ENCODE measurements at regions not wholly inside any gene's neighbourhood (a gene's known extent, or its start where the extent isn't known, plus 50 kb on each side); places are given as distances from the start of the nearest gene placed in this dataset.

DNA sequence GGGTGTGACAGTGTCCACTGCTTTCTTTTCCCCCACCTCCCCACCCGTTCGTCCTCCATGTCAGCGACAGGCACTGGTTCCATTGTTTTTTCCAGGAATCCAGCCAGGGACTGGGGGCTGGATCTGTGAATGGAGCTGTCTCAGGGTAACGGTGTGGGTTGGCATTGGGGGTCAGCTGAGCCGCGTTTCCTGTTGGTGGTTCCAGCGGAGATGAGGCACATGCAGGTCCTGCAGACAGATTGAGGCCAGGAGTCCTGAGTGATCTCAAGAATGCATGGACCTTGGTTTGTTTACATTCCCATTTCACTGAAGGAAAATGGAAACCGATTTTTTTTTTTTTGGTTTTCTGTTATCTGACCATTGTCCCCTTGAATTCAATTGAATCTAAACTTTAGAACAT lies 303.9 kb downstream of the FGF9 start:
- DNase-seq: no peak
- H3K4me3 Mint-ChIP-seq: no peak overlapping the region
- POLR2A ChIA-PET: no interaction called here
- CTCF ChIA-PET: no interaction called here
- no peaks in the 10 kb centered on the region for H3K36me3 Mint-ChIP-seq (ENCODE audit: low read depth)
- no peaks in the 10 kb centered on the region for H3K9me3 Mint-ChIP-seq
- no peaks in the 10 kb centered on the region for H3K4me1 Mint-ChIP-seq
- H3K27me3 Mint-ChIP-seq: no peaks in the 10 kb centered on the region
- H3K27ac Mint-ChIP-seq: no peak overlapping the region

DNA sequence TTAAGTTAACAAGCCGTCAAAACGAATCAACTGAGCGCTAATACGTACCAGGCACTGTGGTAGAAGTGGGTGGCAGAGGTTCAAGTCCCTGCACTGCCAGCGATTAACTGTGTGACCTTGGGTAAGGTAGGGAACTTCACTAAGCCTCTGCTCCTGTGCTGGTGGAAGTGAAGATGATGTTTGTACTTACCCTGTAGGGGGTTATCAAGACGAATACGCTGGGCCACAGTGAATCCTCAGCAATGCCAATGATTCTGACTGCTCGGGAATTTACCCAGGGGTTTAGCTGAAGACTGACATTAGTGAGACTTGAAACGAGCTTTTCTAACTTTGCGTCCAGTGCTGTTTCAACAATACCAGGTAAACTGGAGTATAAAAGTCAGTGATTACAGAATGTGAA lies 305.3 kb downstream of the FGF9 start:
- no peak overlapping the region for H3K4me3 Mint-ChIP-seq
- no peaks in the 10 kb centered on the region for H3K9me3 Mint-ChIP-seq
- no peaks in the 10 kb centered on the region for H3K4me1 Mint-ChIP-seq
- ChIA-PET CTCF (no interaction called here), POLR2A (no interaction called here)
- H3K27me3 Mint-ChIP-seq: no peaks in the 10 kb centered on the region
- DNase-seq: no peak
- no peak overlapping the region for H3K27ac Mint-ChIP-seq
- no peaks in the 10 kb centered on the region for H3K36me3 Mint-ChIP-seq (ENCODE audit: low read depth)

DNA sequence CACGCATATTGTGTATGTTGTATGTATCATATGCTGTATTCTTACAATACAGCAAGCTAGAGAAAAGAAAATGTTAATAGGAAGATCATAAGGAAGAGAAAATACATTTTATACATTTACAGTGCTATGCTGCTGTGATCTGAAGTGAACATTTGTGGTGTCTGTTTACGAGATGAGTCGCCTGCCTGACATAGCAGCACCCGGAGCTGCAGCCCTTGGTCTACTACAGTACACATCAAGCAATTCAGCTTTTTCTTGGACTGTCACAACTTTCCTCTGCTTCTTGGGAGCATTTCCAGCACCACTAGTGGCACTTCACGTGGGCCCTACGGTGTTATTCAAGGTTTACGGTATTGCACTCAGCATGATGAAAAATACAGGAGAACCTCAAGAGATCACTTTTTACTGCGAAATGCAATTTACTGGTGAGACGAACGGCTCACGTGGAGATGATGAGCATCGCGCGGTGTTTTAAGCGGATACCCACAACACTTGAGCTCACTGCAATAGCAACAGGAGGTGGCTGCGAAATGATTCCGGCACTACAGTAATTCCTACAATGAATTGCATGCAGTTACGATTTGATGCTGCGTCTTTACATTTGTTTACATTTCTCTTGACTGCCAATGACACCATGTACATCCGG lies 308.4 kb downstream of the FGF9 start:
- Mint-ChIP-seq H3K9me3 (no peaks in the 10 kb centered on the region), H3K4me3 (no peak overlapping the region), H3K4me1 (no peaks in the 10 kb centered on the region), H3K27ac (no peak overlapping the region), H3K36me3 (ENCODE audit: low read depth) (no peaks in the 10 kb centered on the region), H3K27me3 (no peaks in the 10 kb centered on the region)
- ChIA-PET POLR2A (no interaction called here), CTCF (no interaction called here)
- DNase-seq: no peak

DNA sequence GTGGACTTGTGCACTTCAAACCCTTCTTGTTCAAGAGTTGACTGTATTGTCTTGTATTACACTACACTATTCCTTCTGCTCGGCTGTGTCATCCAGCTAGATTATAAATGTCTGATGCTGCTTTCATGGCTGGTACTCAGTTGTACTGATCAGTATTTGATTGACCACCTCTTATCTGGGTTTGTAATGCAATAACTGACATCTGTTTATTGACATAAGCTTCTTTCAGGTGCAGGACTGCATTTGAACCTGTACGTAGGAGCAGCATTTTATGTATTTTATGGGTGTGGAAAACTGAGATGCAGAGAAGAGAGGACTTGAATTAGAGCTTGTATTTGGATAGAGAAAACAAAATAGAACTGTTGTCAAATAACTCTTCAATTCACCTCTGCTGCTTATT lies 309.2 kb downstream of the FGF9 start:
- Mint-ChIP-seq H3K27ac (no peak overlapping the region), H3K27me3 (no peaks in the 10 kb centered on the region), H3K4me3 (no peak overlapping the region), H3K9me3 (no peaks in the 10 kb centered on the region), H3K36me3 (ENCODE audit: low read depth) (no peaks in the 10 kb centered on the region), H3K4me1 (no peaks in the 10 kb centered on the region)
- POLR2A ChIA-PET: no interaction called here
- CTCF ChIA-PET: no interaction called here
- no peak for DNase-seq

DNA sequence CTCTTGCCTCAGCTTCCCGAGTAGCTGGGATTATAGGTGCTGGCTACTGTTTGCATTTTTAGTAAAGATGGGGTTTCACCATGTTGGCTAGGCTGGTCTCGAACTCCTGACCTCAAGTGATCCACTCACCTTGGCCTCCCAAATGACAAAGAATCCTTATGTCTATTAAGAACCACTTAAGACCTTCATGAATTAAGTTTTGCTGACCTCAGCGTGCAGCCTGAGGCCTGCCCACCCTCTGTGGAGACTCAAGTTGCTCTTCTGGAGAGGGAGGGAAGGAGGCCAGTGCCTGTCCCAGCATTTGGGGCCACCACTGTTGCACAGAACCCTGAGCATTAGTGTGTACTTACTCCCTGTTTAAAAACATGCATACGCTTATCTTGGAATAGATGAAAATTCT lies 313.3 kb downstream of the FGF9 start:
- CTCF ChIA-PET: no interaction called here
- no peaks in the 10 kb centered on the region for H3K27me3 Mint-ChIP-seq
- H3K9me3 Mint-ChIP-seq: no peaks in the 10 kb centered on the region

DNA sequence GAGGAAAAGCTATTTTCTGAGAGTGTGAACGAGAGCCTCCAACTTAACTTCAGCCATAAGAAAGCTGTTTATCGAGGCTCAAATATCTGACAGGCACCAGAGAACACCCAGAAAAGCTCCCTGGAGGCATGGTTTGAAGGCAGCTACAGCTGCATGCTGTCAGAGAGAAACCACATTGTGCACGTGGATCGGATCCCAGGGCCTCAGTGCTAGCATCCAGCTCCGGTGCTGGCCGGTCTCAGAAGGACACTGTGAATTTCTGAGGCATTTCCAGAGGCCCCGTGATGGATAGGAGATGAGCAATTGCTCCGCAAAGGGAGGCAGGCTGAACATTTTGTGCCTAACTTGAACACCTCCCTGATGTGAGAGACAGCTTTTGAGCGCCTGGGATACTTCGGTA lies 315.7 kb downstream of the FGF9 start:
- no peaks in the 10 kb centered on the region for H3K36me3 Mint-ChIP-seq (ENCODE audit: low read depth)
- POLR2A ChIA-PET: no interaction called here
- H3K27ac Mint-ChIP-seq: no peak overlapping the region
- H3K4me3 Mint-ChIP-seq: no peak overlapping the region
- no peak for DNase-seq
- no peaks in the 10 kb centered on the region for H3K4me1 Mint-ChIP-seq
- no peaks in the 10 kb centered on the region for H3K9me3 Mint-ChIP-seq
- H3K27me3 Mint-ChIP-seq: no peaks in the 10 kb centered on the region
- CTCF ChIA-PET: interaction anchor here (1.1 kb wide), 1 partner anchor 16 kb away, joined by 3 read pairs; no protein-coding TSS in a partner anchor

More for the DNA sequence above, 313.3 kb downstream of the FGF9 start:
- no peaks in the 10 kb centered on the region for H3K4me1 Mint-ChIP-seq
- no peak overlapping the region for H3K27ac Mint-ChIP-seq
- H3K36me3 Mint-ChIP-seq (ENCODE audit: low read depth): no peaks in the 10 kb centered on the region
- no peak overlapping the region for H3K4me3 Mint-ChIP-seq
- POLR2A ChIA-PET: no interaction called here
- DNase-seq: no peak

DNA sequence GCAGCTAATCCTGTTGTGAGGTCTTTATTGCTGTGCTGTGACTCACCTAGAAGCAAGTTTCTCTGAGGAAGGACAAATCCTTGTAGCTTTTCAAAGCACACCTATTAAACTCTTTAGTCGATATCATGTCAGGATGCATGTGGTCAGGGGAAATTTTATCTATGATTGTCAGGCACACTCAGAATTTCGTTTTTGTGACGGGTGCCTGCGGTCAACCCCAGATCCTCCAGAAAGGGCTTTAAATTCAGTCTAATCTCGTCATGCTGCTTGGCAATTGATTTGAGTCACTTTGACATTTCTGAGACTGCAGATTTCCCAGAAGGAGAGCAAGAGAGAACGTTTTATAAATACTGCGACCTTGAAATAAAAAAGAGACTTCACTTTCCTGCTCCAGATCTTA lies 316.9 kb downstream of the FGF9 start:
- DNase-seq: no peak
- CTCF ChIA-PET: no interaction called here
- Mint-ChIP-seq H3K36me3 (ENCODE audit: low read depth) (no peaks in the 10 kb centered on the region), H3K27me3 (no peaks in the 10 kb centered on the region), H3K9me3 (no peaks in the 10 kb centered on the region), H3K27ac (no peak overlapping the region), H3K4me1 (no peaks in the 10 kb centered on the region), H3K4me3 (no peak overlapping the region)
- POLR2A ChIA-PET: no interaction called here

DNA sequence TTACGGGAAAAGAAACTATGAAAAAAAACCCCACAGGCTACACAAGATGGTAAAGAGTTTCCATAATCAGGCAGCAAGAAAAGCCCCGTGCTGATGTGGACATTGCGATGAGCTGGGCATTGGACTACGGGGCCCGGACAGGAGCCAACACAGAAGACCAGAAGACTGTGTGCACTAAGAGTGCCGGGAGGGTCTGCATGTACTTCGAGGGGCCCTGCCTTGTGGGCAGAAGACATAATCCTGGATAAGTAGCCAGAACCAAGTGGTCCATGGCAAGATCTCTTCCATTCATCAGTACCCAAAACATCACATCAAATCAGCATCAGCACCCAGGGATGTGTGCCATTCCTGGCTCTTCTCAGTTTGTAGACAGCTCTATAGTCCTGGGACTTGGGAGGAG lies 317.8 kb downstream of the FGF9 start:
- ChIA-PET POLR2A (no interaction called here), CTCF (no interaction called here)
- no peak overlapping the region for H3K4me3 Mint-ChIP-seq
- H3K27ac Mint-ChIP-seq: no peak overlapping the region
- no peaks in the 10 kb centered on the region for H3K36me3 Mint-ChIP-seq (ENCODE audit: low read depth)
- H3K9me3 Mint-ChIP-seq: no peaks in the 10 kb centered on the region
- H3K4me1 Mint-ChIP-seq: no peaks in the 10 kb centered on the region
- H3K27me3 Mint-ChIP-seq: no peaks in the 10 kb centered on the region
- no peak for DNase-seq

DNA sequence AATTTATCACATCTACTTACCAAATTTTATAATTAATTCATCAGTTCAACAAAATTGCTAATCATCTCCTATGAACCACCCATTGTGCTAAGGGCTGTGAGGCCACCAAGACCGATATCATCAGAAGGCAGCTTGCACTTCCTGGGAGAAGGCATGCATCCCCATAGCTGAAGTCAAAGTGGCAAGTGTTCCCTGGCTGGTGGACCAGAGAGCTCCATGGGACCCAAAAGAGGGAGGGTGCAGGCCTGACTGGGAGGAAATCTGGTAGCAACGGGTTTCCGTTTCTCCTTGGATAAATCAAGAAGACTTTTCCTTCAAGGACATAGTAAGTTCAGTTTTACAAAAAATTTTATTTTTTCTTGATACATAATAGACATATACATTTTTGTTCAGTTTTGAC lies 325.2 kb downstream of the FGF9 start:
- Mint-ChIP-seq H3K27me3 (no peaks in the 10 kb centered on the region), H3K27ac (no peak overlapping the region), H3K9me3 (no peaks in the 10 kb centered on the region), H3K36me3 (ENCODE audit: low read depth) (no peaks in the 10 kb centered on the region), H3K4me3 (no peak overlapping the region), H3K4me1 (no peaks in the 10 kb centered on the region)
- POLR2A ChIA-PET: no interaction called here
- CTCF ChIA-PET: no interaction called here
- no peak for DNase-seq

DNA sequence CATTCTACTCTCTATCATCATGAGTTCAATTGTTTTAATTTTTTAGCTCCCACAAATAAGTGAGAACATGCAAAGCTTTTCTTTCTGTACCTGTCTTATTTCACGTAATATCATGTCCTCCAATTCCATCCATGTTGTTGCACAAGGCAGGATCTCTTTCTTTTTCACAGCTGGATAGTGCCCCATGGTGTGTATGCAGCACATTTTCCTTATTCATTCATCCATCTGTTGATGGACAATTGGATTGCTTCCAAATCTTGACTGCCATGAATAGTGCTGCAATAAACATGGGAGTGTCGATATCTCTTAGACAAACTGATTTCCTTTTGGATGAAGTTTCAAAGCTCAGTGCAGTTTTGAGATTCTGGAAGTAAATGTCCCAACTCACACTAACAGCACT lies 326.9 kb downstream of the FGF9 start:
- no peaks in the 10 kb centered on the region for H3K27me3 Mint-ChIP-seq
- H3K27ac Mint-ChIP-seq: no peak overlapping the region
- H3K9me3 Mint-ChIP-seq: no peaks in the 10 kb centered on the region
- no peaks in the 10 kb centered on the region for H3K4me1 Mint-ChIP-seq
- DNase-seq: no peak
- CTCF ChIA-PET: no interaction called here
- H3K4me3 Mint-ChIP-seq: no peak overlapping the region
- no peaks in the 10 kb centered on the region for H3K36me3 Mint-ChIP-seq (ENCODE audit: low read depth)
- POLR2A ChIA-PET: no interaction called here

DNA sequence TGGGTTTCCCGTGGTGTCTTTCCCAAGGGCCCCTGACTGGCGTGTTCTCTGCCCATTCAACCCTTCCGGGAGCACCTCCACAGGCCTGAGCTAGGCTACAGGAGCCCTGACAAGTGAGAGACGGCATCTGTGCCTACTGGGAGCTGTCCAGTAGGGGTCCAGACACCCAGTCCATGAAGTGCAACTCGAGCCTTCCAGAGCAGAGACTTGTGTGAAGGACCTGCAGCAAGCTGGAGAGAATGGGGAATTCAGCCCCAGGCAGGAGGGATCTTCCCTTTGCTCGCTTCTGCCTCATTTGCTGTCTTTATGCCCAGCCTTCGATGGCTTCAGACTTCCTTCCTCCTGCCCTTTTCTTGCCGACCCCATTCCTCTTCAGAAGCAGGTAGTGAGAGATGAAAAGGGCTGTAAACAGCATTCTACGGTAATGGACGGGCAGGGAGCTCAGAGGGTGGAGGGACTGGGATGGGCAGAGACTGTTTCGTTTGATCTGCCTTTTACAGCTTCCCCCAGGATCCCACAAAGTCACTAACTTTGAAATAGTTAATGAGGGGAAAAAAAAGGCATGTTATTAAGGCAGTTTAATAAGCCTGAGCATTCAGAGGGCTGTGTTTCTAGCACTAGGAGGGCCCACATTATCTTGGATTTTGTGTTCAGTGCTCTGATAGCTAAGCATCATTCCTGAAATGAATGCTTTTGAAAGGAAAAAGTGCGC lies 327.6 kb downstream of the FGF9 start:
- Mint-ChIP-seq H3K4me3 (no peak overlapping the region), H3K4me1 (no peaks in the 10 kb centered on the region), H3K36me3 (ENCODE audit: low read depth) (no peaks in the 10 kb centered on the region), H3K27me3 (no peaks in the 10 kb centered on the region), H3K9me3 (no peaks in the 10 kb centered on the region), H3K27ac (no peak overlapping the region)
- no peak for DNase-seq
- CTCF ChIA-PET: no interaction called here
- POLR2A ChIA-PET: no interaction called here

DNA sequence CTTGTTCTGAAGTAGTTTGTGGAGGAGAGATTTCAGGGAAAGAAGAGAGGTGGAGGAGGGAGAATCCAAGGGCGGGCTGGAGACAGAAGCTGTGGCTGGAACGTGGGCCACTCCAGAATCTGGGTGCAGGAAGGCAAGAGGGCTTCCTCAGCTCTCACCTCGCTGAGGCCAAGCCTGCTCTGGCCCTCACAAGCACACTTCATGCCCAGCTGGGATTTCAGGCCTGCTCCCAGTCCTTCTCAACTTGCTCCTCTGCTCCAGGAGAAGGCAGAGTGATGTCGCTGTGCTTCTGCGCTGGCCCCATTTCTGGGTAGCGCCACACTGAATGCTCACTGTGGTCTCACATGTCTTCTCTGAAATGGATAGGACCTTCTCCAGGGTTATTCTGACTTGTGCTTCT lies 328.8 kb downstream of the FGF9 start:
- Mint-ChIP-seq H3K4me1 (no peaks in the 10 kb centered on the region), H3K4me3 (no peak overlapping the region), H3K36me3 (ENCODE audit: low read depth) (no peaks in the 10 kb centered on the region), H3K27me3 (no peaks in the 10 kb centered on the region), H3K9me3 (no peaks in the 10 kb centered on the region), H3K27ac (no peak overlapping the region)
- ChIA-PET POLR2A (no interaction called here), CTCF (no interaction called here)
- DNase-seq: no peak

DNA sequence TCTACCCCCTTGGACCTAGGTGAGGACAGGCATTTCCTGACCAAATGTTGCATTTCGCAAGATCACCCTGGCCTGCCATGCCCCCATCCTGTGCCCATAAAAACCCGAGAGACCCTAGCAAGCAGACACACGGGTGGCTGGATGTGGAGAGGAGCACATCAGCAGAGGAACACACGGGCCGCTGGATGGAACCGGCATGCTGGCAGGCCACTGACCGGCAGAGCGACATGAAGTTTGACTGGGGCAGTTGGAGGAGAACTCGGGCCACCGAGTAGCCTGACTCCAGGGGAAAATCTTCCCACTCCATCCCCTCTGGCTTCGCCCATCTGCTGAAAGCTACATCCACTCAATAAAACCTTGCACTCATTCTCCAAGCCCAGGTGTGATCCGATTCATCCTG lies 329.3 kb downstream of the FGF9 start:
- Mint-ChIP-seq H3K27me3 (no peaks in the 10 kb centered on the region), H3K27ac (no peak overlapping the region), H3K4me1 (no peaks in the 10 kb centered on the region), H3K36me3 (ENCODE audit: low read depth) (no peaks in the 10 kb centered on the region), H3K9me3 (no peaks in the 10 kb centered on the region), H3K4me3 (no peak overlapping the region)
- CTCF ChIA-PET: no interaction called here
- POLR2A ChIA-PET: no interaction called here
- DNase-seq: no peak

DNA sequence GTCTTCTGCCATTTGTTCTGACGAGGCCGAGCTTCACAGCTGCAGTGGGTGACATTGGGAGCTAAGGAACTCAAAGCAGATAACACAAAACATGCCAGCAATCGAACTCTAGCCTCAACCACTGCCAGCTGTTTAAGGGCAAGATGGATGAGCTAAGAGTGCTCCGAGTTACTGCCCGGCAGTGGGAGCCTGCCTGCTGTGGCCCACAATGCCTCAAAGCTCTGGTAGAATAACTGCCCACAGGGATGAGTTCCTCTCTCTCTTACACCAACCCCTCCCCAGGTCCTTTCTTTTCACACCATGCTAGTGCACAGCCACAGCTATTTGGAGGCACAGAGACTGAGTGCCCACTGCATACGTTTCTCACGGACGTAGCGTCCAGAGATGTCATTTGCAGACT lies 330.5 kb downstream of the FGF9 start:
- no peak overlapping the region for H3K4me3 Mint-ChIP-seq
- H3K27me3 Mint-ChIP-seq: no peaks in the 10 kb centered on the region
- no peaks in the 10 kb centered on the region for H3K4me1 Mint-ChIP-seq
- ChIA-PET CTCF (no interaction called here), POLR2A (no interaction called here)
- no peak overlapping the region for H3K27ac Mint-ChIP-seq
- DNase-seq: no peak
- no peaks in the 10 kb centered on the region for H3K36me3 Mint-ChIP-seq (ENCODE audit: low read depth)
- H3K9me3 Mint-ChIP-seq: no peaks in the 10 kb centered on the region
